ENCODE measurements at regions not wholly inside any gene's neighbourhood (a gene's known extent, or its start where the extent isn't known, plus 50 kb on each side); places are given as distances from the start of the nearest gene placed in this dataset.

GRCh38 chr10:4635883-4636282, 190.1 kb upstream of the AKR1E2 start:
- Histone ChIP-seq H3K9ac (ENCODE audit: low read depth, low read length) (no peak overlapping the region), H3K36me3 (ENCODE audit: control insufficient read depth, insufficient read depth, low read length) (no peaks in the 10 kb centered on the region), H3K9me3 (ENCODE audit: control insufficient read depth, insufficient read depth, low read length) (no peaks in the 10 kb centered on the region), H3K4me1 (ENCODE audit: control insufficient read depth, insufficient read depth, low read length) (peaks cover 5% of the 10 kb centered on the region; the same call in 1 of the 2 replicates), H3K27ac (ENCODE audit: low read depth, low read length) (no peak overlapping the region), H3K27me3 (ENCODE audit: control insufficient read depth, insufficient read depth, low read length) (no peaks in the 10 kb centered on the region), H3K4me3 (ENCODE audit: low read depth, low read length) (no peak overlapping the region)

GRCh38 chr10:4635388-4635787, 190.6 kb upstream of the AKR1E2 start:
- Histone ChIP-seq H3K4me1 (ENCODE audit: control insufficient read depth, insufficient read depth, low read length) (peaks cover 5% of the 10 kb centered on the region; the same call in 1 of the 2 replicates), H3K27ac (ENCODE audit: low read depth, low read length) (no peak overlapping the region), H3K4me3 (ENCODE audit: low read depth, low read length) (no peak overlapping the region), H3K9me3 (ENCODE audit: control insufficient read depth, insufficient read depth, low read length) (no peaks in the 10 kb centered on the region), H3K36me3 (ENCODE audit: control insufficient read depth, insufficient read depth, low read length) (no peaks in the 10 kb centered on the region), H3K27me3 (ENCODE audit: control insufficient read depth, insufficient read depth, low read length) (no peaks in the 10 kb centered on the region), H3K9ac (ENCODE audit: low read depth, low read length) (no peak overlapping the region)

- no peaks in the 10 kb centered on the region for H3K9me3 ChIP-seq (ENCODE audit: control insufficient read depth, insufficient read depth, low read length)
- peaks cover 5% of the 10 kb centered on the region; the same call in 1 of the 2 replicates for H3K4me1 ChIP-seq (ENCODE audit: control insufficient read depth, insufficient read depth, low read length)
- no peak overlapping the region for H3K4me3 ChIP-seq (ENCODE audit: low read depth, low read length)
- no peak overlapping the region for H3K9ac ChIP-seq (ENCODE audit: low read depth, low read length)
- no peaks in the 10 kb centered on the region for H3K36me3 ChIP-seq (ENCODE audit: control insufficient read depth, insufficient read depth, low read length)
- no peak overlapping the region for H3K27ac ChIP-seq (ENCODE audit: low read depth, low read length)
- H3K27me3 ChIP-seq (ENCODE audit: control insufficient read depth, insufficient read depth, low read length) = no peaks in the 10 kb centered on the region
These were observed 192.2 kb upstream of the AKR1E2 start for GRCh38 chr10:4633776-4634175.

GRCh38 chr10:4633186-4633585, 192.8 kb upstream of the AKR1E2 start:
- Histone ChIP-seq H3K4me3 (ENCODE audit: low read depth, low read length) (no peak overlapping the region), H3K9me3 (ENCODE audit: control insufficient read depth, insufficient read depth, low read length) (no peaks in the 10 kb centered on the region), H3K27me3 (ENCODE audit: control insufficient read depth, insufficient read depth, low read length) (no peaks in the 10 kb centered on the region), H3K27ac (ENCODE audit: low read depth, low read length) (no peak overlapping the region), H3K4me1 (ENCODE audit: control insufficient read depth, insufficient read depth, low read length) (peaks cover 5% of the 10 kb centered on the region; the same call in 1 of the 2 replicates), H3K9ac (ENCODE audit: low read depth, low read length) (no peak overlapping the region), H3K36me3 (ENCODE audit: control insufficient read depth, insufficient read depth, low read length) (no peaks in the 10 kb centered on the region)

- Histone ChIP-seq H3K27ac (ENCODE audit: low read depth, low read length) (no peak overlapping the region), H3K9ac (ENCODE audit: low read depth, low read length) (no peak overlapping the region), H3K4me3 (ENCODE audit: low read depth, low read length) (no peak overlapping the region), H3K4me1 (ENCODE audit: control insufficient read depth, insufficient read depth, low read length) (peaks cover 2% of the 10 kb centered on the region; the same call in 1 of the 2 replicates), H3K36me3 (ENCODE audit: control insufficient read depth, insufficient read depth, low read length) (no peaks in the 10 kb centered on the region), H3K9me3 (ENCODE audit: control insufficient read depth, insufficient read depth, low read length) (no peaks in the 10 kb centered on the region), H3K27me3 (ENCODE audit: control insufficient read depth, insufficient read depth, low read length) (no peaks in the 10 kb centered on the region)
These were observed 193.2 kb upstream of the AKR1E2 start for GRCh38 chr10:4632757-4633156.

GRCh38 chr10:4626919-4627318, 199.1 kb upstream of the AKR1E2 start:
- Histone ChIP-seq H3K27me3 (ENCODE audit: control insufficient read depth, insufficient read depth, low read length) (no peaks in the 10 kb centered on the region), H3K9ac (ENCODE audit: low read depth, low read length) (no peak overlapping the region), H3K9me3 (ENCODE audit: control insufficient read depth, insufficient read depth, low read length) (no peaks in the 10 kb centered on the region), H3K36me3 (ENCODE audit: control insufficient read depth, insufficient read depth, low read length) (no peaks in the 10 kb centered on the region), H3K27ac (ENCODE audit: low read depth, low read length) (no peak overlapping the region), H3K4me1 (ENCODE audit: control insufficient read depth, insufficient read depth, low read length) (peaks cover 6% of the 10 kb centered on the region; the same call in 1 of the 2 replicates), H3K4me3 (ENCODE audit: low read depth, low read length) (no peak overlapping the region)

- no peaks in the 10 kb centered on the region for H3K9me3 ChIP-seq (ENCODE audit: control insufficient read depth, insufficient read depth, low read length)
- no peak overlapping the region for H3K4me3 ChIP-seq (ENCODE audit: low read depth, low read length)
- H3K9ac ChIP-seq (ENCODE audit: low read depth, low read length) = no peak overlapping the region
- peaks cover 6% of the 10 kb centered on the region; the same call in 1 of the 2 replicates for H3K4me1 ChIP-seq (ENCODE audit: control insufficient read depth, insufficient read depth, low read length)
- no peaks in the 10 kb centered on the region for H3K36me3 ChIP-seq (ENCODE audit: control insufficient read depth, insufficient read depth, low read length)
- H3K27ac ChIP-seq (ENCODE audit: low read depth, low read length) = no peak overlapping the region
- H3K27me3 ChIP-seq (ENCODE audit: control insufficient read depth, insufficient read depth, low read length) = no peaks in the 10 kb centered on the region
These were observed 202.1 kb upstream of the AKR1E2 start for GRCh38 chr10:4623757-4624420.

GRCh38 chr10:4623200-4623599, 202.8 kb upstream of the AKR1E2 start:
- H3K27me3 ChIP-seq (ENCODE audit: control insufficient read depth, insufficient read depth, low read length) = no peaks in the 10 kb centered on the region
- H3K4me1 ChIP-seq (ENCODE audit: control insufficient read depth, insufficient read depth, low read length) = peaks cover 6% of the 10 kb centered on the region; the same call in 1 of the 2 replicates
- no peak overlapping the region for H3K4me3 ChIP-seq (ENCODE audit: low read depth, low read length)
- no peaks in the 10 kb centered on the region for H3K36me3 ChIP-seq (ENCODE audit: control insufficient read depth, insufficient read depth, low read length)
- no peak overlapping the region for H3K27ac ChIP-seq (ENCODE audit: low read depth, low read length)
- H3K9ac ChIP-seq (ENCODE audit: low read depth, low read length) = no peak overlapping the region
- H3K9me3 ChIP-seq (ENCODE audit: control insufficient read depth, insufficient read depth, low read length) = no peaks in the 10 kb centered on the region

- no peaks in the 10 kb centered on the region for H3K36me3 ChIP-seq (ENCODE audit: control insufficient read depth, insufficient read depth, low read length)
- no peaks in the 10 kb centered on the region for H3K9me3 ChIP-seq (ENCODE audit: control insufficient read depth, insufficient read depth, low read length)
- no peak overlapping the region for H3K4me3 ChIP-seq (ENCODE audit: low read depth, low read length)
- H3K27me3 ChIP-seq (ENCODE audit: control insufficient read depth, insufficient read depth, low read length) = no peaks in the 10 kb centered on the region
- H3K27ac ChIP-seq (ENCODE audit: low read depth, low read length) = no peak overlapping the region
- H3K9ac ChIP-seq (ENCODE audit: low read depth, low read length) = no peak overlapping the region
- H3K4me1 ChIP-seq (ENCODE audit: control insufficient read depth, insufficient read depth, low read length) = peaks cover 6% of the 10 kb centered on the region; the same call in 1 of the 2 replicates
These were observed 203.6 kb upstream of the AKR1E2 start for GRCh38 chr10:4622384-4622783.

- Histone ChIP-seq H3K4me1 (ENCODE audit: control insufficient read depth, insufficient read depth, low read length) (no peaks in the 10 kb centered on the region), H3K27ac (ENCODE audit: low read depth, low read length) (no peak overlapping the region), H3K36me3 (ENCODE audit: control insufficient read depth, insufficient read depth, low read length) (no peaks in the 10 kb centered on the region), H3K9me3 (ENCODE audit: control insufficient read depth, insufficient read depth, low read length) (no peaks in the 10 kb centered on the region), H3K9ac (ENCODE audit: low read depth, low read length) (no peak overlapping the region), H3K27me3 (ENCODE audit: control insufficient read depth, insufficient read depth, low read length) (no peaks in the 10 kb centered on the region), H3K4me3 (ENCODE audit: low read depth, low read length) (no peak overlapping the region)
These were observed 208.4 kb upstream of the AKR1E2 start for GRCh38 chr10:4617589-4617988.

- Histone ChIP-seq H3K9ac (ENCODE audit: low read depth, low read length) (no peak overlapping the region), H3K9me3 (ENCODE audit: control insufficient read depth, insufficient read depth, low read length) (no peaks in the 10 kb centered on the region), H3K4me1 (ENCODE audit: control insufficient read depth, insufficient read depth, low read length) (no peaks in the 10 kb centered on the region), H3K27me3 (ENCODE audit: control insufficient read depth, insufficient read depth, low read length) (no peaks in the 10 kb centered on the region), H3K27ac (ENCODE audit: low read depth, low read length) (no peak overlapping the region), H3K4me3 (ENCODE audit: low read depth, low read length) (no peak overlapping the region), H3K36me3 (ENCODE audit: control insufficient read depth, insufficient read depth, low read length) (no peaks in the 10 kb centered on the region)
These were observed 211.0 kb upstream of the AKR1E2 start for GRCh38 chr10:4615042-4615441.

Measured in HUES48 (cell line).